ENCODE measurements at regions not wholly inside any gene's neighbourhood (a gene's known extent, or its start where the extent isn't known, plus 50 kb on each side); places are given as distances from the start of the nearest gene placed in this dataset.

- TF ChIP-seq CTCF (IDR thresholded peaks at IDR 0.05) (no peak), EZH2 (IDR thresholded peaks at IDR 0.05; ENCODE audit: borderline replicate concordance, insufficient read depth, low read depth, low read length, poor library complexity, severe bottlenecking) (no peak)
These were observed 101.4 kb downstream of the GPR65 start for GRCh38 chr14:88106377-88106776.
